ENCODE measurements at regions not wholly inside any gene's neighbourhood (a gene's known extent, or its start where the extent isn't known, plus 50 kb on each side); places are given as distances from the start of the nearest gene placed in this dataset.

DNA sequence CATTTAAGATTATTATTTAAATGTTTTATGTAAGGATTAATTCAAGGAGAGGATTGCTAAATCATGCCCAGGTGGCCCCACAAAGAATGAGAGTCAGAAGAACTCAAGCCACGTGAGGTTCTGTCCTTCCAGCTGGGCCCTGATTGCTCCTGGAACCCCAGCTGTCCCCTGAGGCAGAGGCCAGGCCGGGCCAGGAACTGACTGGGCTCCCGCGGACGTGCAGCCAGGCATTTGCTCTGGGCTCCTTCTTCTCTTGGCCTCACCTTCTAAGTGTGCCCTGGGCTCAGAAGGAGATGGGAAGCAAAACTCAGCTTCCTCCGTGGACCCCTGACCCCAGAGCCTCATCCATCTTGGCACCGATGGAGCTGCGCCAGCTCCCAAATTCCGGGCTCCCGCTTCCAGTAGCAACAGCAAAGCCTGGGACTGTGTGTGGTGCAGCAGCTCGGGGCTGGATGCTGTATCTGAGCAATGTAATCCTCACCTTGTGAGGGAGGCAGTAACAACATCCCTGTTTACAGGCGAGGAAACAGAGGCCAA lies 250.6 kb upstream of the PPP2R2D start:
- TF ChIP-seq, protein P1, sequence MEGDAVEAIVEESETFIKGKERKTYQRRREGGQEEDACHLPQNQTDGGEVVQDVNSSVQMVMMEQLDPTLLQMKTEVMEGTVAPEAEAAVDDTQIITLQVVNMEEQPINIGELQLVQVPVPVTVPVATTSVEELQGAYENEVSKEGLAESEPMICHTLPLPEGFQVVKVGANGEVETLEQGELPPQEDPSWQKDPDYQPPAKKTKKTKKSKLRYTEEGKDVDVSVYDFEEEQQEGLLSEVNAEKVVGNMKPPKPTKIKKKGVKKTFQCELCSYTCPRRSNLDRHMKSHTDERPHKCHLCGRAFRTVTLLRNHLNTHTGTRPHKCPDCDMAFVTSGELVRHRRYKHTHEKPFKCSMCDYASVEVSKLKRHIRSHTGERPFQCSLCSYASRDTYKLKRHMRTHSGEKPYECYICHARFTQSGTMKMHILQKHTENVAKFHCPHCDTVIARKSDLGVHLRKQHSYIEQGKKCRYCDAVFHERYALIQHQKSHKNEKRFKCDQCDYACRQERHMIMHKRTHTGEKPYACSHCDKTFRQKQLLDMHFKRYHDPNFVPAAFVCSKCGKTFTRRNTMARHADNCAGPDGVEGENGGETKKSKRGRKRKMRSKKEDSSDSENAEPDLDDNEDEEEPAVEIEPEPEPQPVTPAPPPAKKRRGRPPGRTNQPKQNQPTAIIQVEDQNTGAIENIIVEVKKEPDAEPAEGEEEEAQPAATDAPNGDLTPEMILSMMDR (IDR thresholded peaks at IDR 0.05; ENCODE audit: low read depth, low read length, poor library complexity, severe bottlenecking): no peak
- no peak for TF ChIP-seq EZH2phosphoT487 (IDR thresholded peaks at IDR 0.05; ENCODE audit: borderline replicate concordance, low read length)

Data from DOHH2 (cell line).